Spleen (tissue), 7 donors: ENCODE measurements at regions not wholly inside any gene's neighbourhood (a gene's known extent, or its start where the extent isn't known, plus 50 kb on each side); places are given as distances from the start of the nearest gene placed in this dataset.

ENCODE experiments used
- POLR2A ChIP-seq, 3 donors: fragments of 450-650 bp; IDR thresholded peaks; one replicate each; pipeline ENCODE4 v1.5.1; 2017; ENCODE audit warnings: antibody characterized with exemption in 3 of 3, mild to moderate bottlenecking in 1 of 3
- TF ChIP-seq, protein P1 (sequence below), 11 experiments: fragments of 200-600 bp in 7 of 11; fragments of 450-650 bp in 4 of 11; sonication (generic) in 4 of 11; IDR thresholded peaks in 8 of 11; conservative IDR thresholded peaks in 3 of 11; 1 replicate in 7 of 11; 2 replicates in 4 of 11; pipeline versions ENCODE4 v1.4.0 to v1.8.0; 2016 to 2021; ENCODE audit warnings: antibody characterized with exemption in 11 of 11, inconsistent platforms in 4 of 11, mild to moderate bottlenecking in 1 of 11
- donor health status: DM: no; HTN: no; CAD: no; lungs with moderate emphysema.
- donor health status: DM: no; HTN: no; CAD: no.
- donor health status: DM: no; HTN: no; CAD: no.

DNA sequence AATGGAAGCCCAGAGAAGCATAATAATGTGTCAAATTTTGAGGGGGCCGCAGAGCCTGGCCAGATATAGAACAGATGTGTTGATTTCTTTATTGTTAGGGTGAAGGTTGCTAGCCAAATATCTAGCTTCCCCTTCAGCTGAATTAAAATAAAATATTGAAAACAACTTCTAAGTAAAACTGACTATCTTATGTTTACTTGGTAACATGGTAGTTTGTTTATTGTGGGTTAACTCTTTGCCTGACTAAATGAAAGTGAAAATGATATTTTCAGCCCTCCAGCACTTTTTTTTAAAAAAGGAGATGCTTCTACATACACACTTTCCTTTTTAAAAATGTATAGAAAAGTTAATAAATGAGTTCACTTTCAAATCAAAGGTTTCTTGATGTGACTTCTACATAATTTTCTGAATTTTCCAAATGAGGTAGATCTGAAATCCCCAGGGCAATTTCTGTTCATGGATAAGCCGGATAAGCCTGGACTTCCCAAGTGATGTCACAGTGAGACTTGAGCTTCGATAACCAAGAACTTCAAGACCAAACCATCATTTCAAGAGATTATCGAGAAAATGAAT, 172.1 kb upstream of the OLIG3 start:
- TF ChIP-seq, protein P1, sequence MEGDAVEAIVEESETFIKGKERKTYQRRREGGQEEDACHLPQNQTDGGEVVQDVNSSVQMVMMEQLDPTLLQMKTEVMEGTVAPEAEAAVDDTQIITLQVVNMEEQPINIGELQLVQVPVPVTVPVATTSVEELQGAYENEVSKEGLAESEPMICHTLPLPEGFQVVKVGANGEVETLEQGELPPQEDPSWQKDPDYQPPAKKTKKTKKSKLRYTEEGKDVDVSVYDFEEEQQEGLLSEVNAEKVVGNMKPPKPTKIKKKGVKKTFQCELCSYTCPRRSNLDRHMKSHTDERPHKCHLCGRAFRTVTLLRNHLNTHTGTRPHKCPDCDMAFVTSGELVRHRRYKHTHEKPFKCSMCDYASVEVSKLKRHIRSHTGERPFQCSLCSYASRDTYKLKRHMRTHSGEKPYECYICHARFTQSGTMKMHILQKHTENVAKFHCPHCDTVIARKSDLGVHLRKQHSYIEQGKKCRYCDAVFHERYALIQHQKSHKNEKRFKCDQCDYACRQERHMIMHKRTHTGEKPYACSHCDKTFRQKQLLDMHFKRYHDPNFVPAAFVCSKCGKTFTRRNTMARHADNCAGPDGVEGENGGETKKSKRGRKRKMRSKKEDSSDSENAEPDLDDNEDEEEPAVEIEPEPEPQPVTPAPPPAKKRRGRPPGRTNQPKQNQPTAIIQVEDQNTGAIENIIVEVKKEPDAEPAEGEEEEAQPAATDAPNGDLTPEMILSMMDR (IDR thresholded peaks at IDR 0.05 in 8 of 11, conservative IDR thresholded peaks at IDR 0.05 in 3 of 11), result no peak
- no peak for TF ChIP-seq POLR2A (IDR thresholded peaks at IDR 0.05)
